ENCODE measurements at regions not wholly inside any gene's neighbourhood (a gene's known extent, or its start where the extent isn't known, plus 50 kb on each side); places are given as distances from the start of the nearest gene placed in this dataset.

DNA sequence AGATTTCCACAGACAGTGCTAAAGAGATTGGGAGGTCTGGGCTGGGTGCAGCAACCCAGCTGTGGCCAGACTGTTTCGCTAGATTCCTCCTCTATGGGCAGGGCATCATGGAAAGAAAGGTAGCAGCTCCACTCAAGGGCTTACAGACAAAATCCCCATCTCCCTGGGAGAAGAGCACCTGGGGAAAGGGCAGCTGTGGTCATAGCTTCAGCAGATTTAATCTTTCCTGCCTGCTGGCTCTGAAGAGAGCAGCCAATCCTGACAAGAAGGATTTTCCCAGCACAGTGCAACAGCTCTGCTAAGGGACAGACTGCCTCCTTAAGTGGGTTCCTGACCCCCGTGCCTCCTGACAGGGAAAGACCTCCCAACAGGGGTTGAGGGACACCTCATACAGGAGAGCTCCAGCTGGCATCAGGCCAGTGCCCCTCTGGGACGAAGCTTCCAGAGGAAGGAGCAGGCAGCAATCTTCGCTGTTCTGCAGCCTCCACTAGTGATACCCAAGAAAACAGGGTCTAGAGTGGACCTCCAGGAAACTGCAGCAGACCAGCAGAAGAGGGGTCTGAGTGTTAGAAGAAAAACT lies 1379.3 kb upstream of the ACO1 start:
- no peak for TF ChIP-seq POLR2AphosphoS5 (IDR thresholded peaks at IDR 0.05)
- TF ChIP-seq, protein P1, sequence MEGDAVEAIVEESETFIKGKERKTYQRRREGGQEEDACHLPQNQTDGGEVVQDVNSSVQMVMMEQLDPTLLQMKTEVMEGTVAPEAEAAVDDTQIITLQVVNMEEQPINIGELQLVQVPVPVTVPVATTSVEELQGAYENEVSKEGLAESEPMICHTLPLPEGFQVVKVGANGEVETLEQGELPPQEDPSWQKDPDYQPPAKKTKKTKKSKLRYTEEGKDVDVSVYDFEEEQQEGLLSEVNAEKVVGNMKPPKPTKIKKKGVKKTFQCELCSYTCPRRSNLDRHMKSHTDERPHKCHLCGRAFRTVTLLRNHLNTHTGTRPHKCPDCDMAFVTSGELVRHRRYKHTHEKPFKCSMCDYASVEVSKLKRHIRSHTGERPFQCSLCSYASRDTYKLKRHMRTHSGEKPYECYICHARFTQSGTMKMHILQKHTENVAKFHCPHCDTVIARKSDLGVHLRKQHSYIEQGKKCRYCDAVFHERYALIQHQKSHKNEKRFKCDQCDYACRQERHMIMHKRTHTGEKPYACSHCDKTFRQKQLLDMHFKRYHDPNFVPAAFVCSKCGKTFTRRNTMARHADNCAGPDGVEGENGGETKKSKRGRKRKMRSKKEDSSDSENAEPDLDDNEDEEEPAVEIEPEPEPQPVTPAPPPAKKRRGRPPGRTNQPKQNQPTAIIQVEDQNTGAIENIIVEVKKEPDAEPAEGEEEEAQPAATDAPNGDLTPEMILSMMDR (IDR thresholded peaks at IDR 0.05), result no peak

All from prostate gland (tissue), 2 donors.